ENCODE measurements at regions not wholly inside any gene's neighbourhood (a gene's known extent, or its start where the extent isn't known, plus 50 kb on each side); places are given as distances from the start of the nearest gene placed in this dataset.

DNA sequence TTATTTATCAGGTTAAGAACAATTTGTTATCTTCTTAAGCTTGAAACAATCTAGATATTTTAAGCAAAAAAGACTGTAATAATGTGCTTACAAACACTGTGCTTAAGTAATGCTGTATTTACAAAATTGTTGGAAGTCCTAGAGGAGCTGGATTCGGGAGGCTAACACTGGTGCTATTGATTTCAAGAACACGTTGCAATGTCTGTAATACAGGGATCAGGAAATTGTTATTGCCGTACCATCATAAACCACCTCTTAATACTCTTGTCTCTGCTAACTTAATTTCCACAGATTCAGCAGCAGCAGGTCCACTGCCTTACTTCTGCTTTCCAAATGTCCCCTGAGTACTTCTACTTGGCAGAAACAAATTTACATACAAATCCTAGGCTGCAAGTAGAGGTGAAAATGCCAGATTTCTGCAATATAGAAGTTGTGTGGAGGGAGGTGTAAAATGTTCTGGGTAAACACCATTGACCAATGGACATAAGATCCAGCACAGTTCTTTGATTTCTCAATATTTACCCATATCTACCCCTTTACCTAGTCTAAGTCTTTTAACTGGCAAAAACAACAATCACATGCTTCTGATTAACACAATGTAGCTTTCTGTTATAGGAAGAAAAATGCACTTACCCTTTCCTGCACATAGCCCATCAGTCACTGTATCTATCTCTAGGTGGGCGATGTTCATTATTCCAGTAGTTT, 663.4 kb downstream of the TMTC2 start:
- no peaks in the 10 kb centered on the region for H4K20me1 ChIP-seq (ENCODE audit: insufficient read depth, low read length)
- no peaks in the 10 kb centered on the region for H3K36me3 ChIP-seq (ENCODE audit: insufficient read depth, low read length)
- no peak overlapping the region for H3K4me3 ChIP-seq (ENCODE audit: low read depth in 1 of 2, low read length in 2 of 2)
- no peaks in the 10 kb centered on the region for H3K79me2 ChIP-seq (ENCODE audit: insufficient read depth, low read length)
- no peaks in the 10 kb centered on the region for H3K4me1 ChIP-seq (ENCODE audit: insufficient read depth, low read length)
- DNase-seq (no peak), ATAC-seq (ENCODE audit: insufficient read depth, low read depth) (no peak)
- TF ChIP-seq, protein P1, sequence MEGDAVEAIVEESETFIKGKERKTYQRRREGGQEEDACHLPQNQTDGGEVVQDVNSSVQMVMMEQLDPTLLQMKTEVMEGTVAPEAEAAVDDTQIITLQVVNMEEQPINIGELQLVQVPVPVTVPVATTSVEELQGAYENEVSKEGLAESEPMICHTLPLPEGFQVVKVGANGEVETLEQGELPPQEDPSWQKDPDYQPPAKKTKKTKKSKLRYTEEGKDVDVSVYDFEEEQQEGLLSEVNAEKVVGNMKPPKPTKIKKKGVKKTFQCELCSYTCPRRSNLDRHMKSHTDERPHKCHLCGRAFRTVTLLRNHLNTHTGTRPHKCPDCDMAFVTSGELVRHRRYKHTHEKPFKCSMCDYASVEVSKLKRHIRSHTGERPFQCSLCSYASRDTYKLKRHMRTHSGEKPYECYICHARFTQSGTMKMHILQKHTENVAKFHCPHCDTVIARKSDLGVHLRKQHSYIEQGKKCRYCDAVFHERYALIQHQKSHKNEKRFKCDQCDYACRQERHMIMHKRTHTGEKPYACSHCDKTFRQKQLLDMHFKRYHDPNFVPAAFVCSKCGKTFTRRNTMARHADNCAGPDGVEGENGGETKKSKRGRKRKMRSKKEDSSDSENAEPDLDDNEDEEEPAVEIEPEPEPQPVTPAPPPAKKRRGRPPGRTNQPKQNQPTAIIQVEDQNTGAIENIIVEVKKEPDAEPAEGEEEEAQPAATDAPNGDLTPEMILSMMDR (IDR thresholded peaks at IDR 0.05; ENCODE audit: borderline replicate concordance, extremely low read depth, low read length, poor library complexity, severe bottlenecking), result no peak
- no peak for TF ChIP-seq EZH2 (IDR thresholded peaks at IDR 0.05; ENCODE audit: borderline replicate concordance, low read depth, low read length, severe bottlenecking)
- no peak overlapping the region for H3K27ac ChIP-seq (ENCODE audit: low read length)
- no peak overlapping the region for H2AFZ ChIP-seq (ENCODE audit: low read depth, low read length)
- H3K4me2 ChIP-seq (ENCODE audit: insufficient read depth, low read length), result no peak overlapping the region
- H3K27me3 ChIP-seq (ENCODE audit: insufficient read depth, low read length, poor library complexity), result no peaks in the 10 kb centered on the region
- H3K9ac ChIP-seq (ENCODE audit: low read depth, low read length), result no peak overlapping the region
- no peaks in the 10 kb centered on the region for H3K9me3 ChIP-seq (ENCODE audit: insufficient read depth, low read length, severe bottlenecking)

- Histone ChIP-seq H2AFZ (ENCODE audit: low read depth, low read length) (no peak overlapping the region), H3K9me3 (ENCODE audit: insufficient read depth, low read length, severe bottlenecking) (no peaks in the 10 kb centered on the region), H3K27me3 (ENCODE audit: insufficient read depth, low read length, poor library complexity) (no peaks in the 10 kb centered on the region), H3K4me3 (ENCODE audit: low read depth in 1 of 2, low read length in 2 of 2) (no peak overlapping the region), H3K4me2 (ENCODE audit: insufficient read depth, low read length) (no peak overlapping the region), H3K27ac (ENCODE audit: low read length) (no peak overlapping the region), H3K79me2 (ENCODE audit: insufficient read depth, low read length) (no peaks in the 10 kb centered on the region), H3K9ac (ENCODE audit: low read depth, low read length) (no peak overlapping the region), H3K36me3 (ENCODE audit: insufficient read depth, low read length) (no peaks in the 10 kb centered on the region), H3K4me1 (ENCODE audit: insufficient read depth, low read length) (no peaks in the 10 kb centered on the region), H4K20me1 (ENCODE audit: insufficient read depth, low read length) (no peaks in the 10 kb centered on the region)
- ATAC-seq (ENCODE audit: insufficient read depth, low read depth) (no peak), DNase-seq (no peak)
- TF ChIP-seq, protein P1 (IDR thresholded peaks at IDR 0.05; ENCODE audit: borderline replicate concordance, extremely low read depth, low read length, poor library complexity, severe bottlenecking), result no peak
- no peak for TF ChIP-seq EZH2 (IDR thresholded peaks at IDR 0.05; ENCODE audit: borderline replicate concordance, low read depth, low read length, severe bottlenecking)
These were observed 659.6 kb downstream of the TMTC2 start for GRCh38 chr12:83346333-83346732.

GRCh38 chr12:83343767-83344166, 657.1 kb downstream of the TMTC2 start:
- Histone ChIP-seq H3K9me3 (ENCODE audit: insufficient read depth, low read length, severe bottlenecking) (peaks cover 7% of the 10 kb centered on the region), H3K9ac (ENCODE audit: low read depth, low read length) (no peak overlapping the region), H3K79me2 (ENCODE audit: insufficient read depth, low read length) (no peaks in the 10 kb centered on the region), H4K20me1 (ENCODE audit: insufficient read depth, low read length) (no peaks in the 10 kb centered on the region), H3K27ac (ENCODE audit: low read length) (no peak overlapping the region), H3K27me3 (ENCODE audit: insufficient read depth, low read length, poor library complexity) (no peaks in the 10 kb centered on the region), H3K4me2 (ENCODE audit: insufficient read depth, low read length) (no peak overlapping the region), H2AFZ (ENCODE audit: low read depth, low read length) (no peak overlapping the region), H3K4me3 (ENCODE audit: low read depth in 1 of 2, low read length in 2 of 2) (no peak overlapping the region), H3K36me3 (ENCODE audit: insufficient read depth, low read length) (no peaks in the 10 kb centered on the region), H3K4me1 (ENCODE audit: insufficient read depth, low read length) (no peaks in the 10 kb centered on the region)
- no peak for ATAC-seq (ENCODE audit: insufficient read depth, low read depth)
- TF ChIP-seq, protein P1 (IDR thresholded peaks at IDR 0.05; ENCODE audit: borderline replicate concordance, extremely low read depth, low read length, poor library complexity, severe bottlenecking), result no peak
- TF ChIP-seq EZH2 (IDR thresholded peaks at IDR 0.05; ENCODE audit: borderline replicate concordance, low read depth, low read length, severe bottlenecking), result no peak
- no peak for DNase-seq

Data from DND-41 (cell line).